Ishikawa (cell line): ENCODE measurements at regions not wholly inside any gene's neighbourhood (a gene's known extent, or its start where the extent isn't known, plus 50 kb on each side); places are given as distances from the start of the nearest gene placed in this dataset.

Experiments used
- CEBPB ChIP-seq: IDR thresholded peaks from 2 replicates; pipeline ENCODE4 v1.6.1; 2012
- CREB1 ChIP-seq: IDR thresholded peaks from 2 replicates; pipeline ENCODE4 v1.6.1; 2012; ENCODE audit warnings: low read depth
- EGR1 ChIP-seq: IDR thresholded peaks from 2 replicates; pipeline ENCODE4 v1.6.1; 2012
- EP300 ChIP-seq: IDR thresholded peaks from 2 replicates; pipeline ENCODE4 v1.6.1; 2012; ENCODE audit warnings: borderline replicate concordance
- FOXM1 ChIP-seq: IDR thresholded peaks from 2 replicates; pipeline ENCODE4 v1.6.1; 2012; ENCODE audit warnings: low read depth, borderline replicate concordance
- MAX ChIP-seq: IDR thresholded peaks from 2 replicates; pipeline ENCODE4 v1.6.1; 2012
- NFIC ChIP-seq: IDR thresholded peaks from 2 replicates; pipeline ENCODE4 v1.6.1; 2012
- RAD21 ChIP-seq: IDR thresholded peaks from 2 replicates; pipeline ENCODE4 v1.6.1; 2012; ENCODE audit warnings: low read depth
- REST ChIP-seq: IDR thresholded peaks from 2 replicates; pipeline ENCODE4 v1.6.1; 2012; ENCODE audit warnings: low read depth, mild to moderate bottlenecking
- TCF12 ChIP-seq: IDR thresholded peaks from 2 replicates; pipeline ENCODE4 v1.6.1; 2012; ENCODE audit warnings: low read depth
- ZBTB7A ChIP-seq: IDR thresholded peaks from 2 replicates; pipeline ENCODE4 v1.6.1; 2012; ENCODE audit warnings: low read depth

DNA sequence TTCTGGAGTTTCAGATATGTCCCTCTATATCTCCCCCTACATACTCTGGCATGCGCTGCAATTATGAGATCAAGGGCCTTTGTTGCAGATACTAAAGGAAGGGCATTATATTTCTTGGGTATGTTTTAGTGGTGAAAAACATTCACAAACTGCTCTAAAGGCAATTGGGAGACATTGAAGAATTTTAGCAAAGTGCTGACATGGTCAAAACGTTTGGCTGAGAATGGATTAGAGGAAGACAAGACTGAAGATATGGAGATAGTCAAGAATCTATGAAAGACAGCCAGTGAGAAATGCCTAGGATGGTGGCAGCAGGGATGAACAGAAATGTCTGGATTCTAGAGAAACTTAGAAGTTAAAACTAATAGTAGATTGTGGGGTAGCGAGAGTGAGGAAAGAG lies 104.5 kb upstream of the CABCOCO1 start:
- TF ChIP-seq CREB1 (no peak), MAX (no peak), RAD21 (no peak), TCF12 (no peak), CEBPB (no peak), REST (no peak), FOXM1 (no peak), ZBTB7A (no peak), NFIC (no peak), EGR1 (no peak), EP300 (no peak)
